Lower lobe of right lung (tissue), 2 donors: ENCODE measurements at regions not wholly inside any gene's neighbourhood (a gene's known extent, or its start where the extent isn't known, plus 50 kb on each side); places are given as distances from the start of the nearest gene placed in this dataset.

Experiments
- ATAC-seq, 2 donors: fragments of 200-7000 bp; cut with Tn5 transposase; one replicate each; pipeline ENCODE4 v1.9.1; 2020 to 2022; ENCODE audit warnings: mild to moderate bottlenecking in 2 of 2, moderate library complexity in 2 of 2
- DNase-seq: peaks from one replicate; pipeline ENCODE4 v3.0.0-alpha.2; 2020
- H3K27ac ChIP-seq: fragments of 200-600 bp; one replicate; pipeline ENCODE4 v1.8.0; 2022
- H3K27me3 ChIP-seq: fragments of 200-600 bp; one replicate; pipeline ENCODE4 v1.8.0; 2022; ENCODE audit warnings: low read depth
- H3K36me3 ChIP-seq: fragments of 200-600 bp; one replicate; pipeline ENCODE4 v1.8.0; 2022; ENCODE audit warnings: mild to moderate bottlenecking
- H3K4me1 ChIP-seq: fragments of 200-600 bp; one replicate; pipeline ENCODE4 v1.8.0; 2022
- H3K4me3 ChIP-seq: fragments of 200-600 bp; one replicate; pipeline ENCODE4 v1.8.0; 2022; ENCODE audit warnings: mild to moderate bottlenecking
- H3K9me3 ChIP-seq: fragments of 200-600 bp; one replicate; pipeline ENCODE4 v1.8.0; 2022
- CTCF ChIP-seq: fragments of 200-600 bp; IDR thresholded peaks from one replicate; pipeline ENCODE4 v1.8.0; 2022; ENCODE audit warnings: antibody characterized with exemption, mild to moderate bottlenecking
- intact Hi-C: fragments of 100-400 bp; cut with DNase I; formaldehyde crosslinking; loops from one replicate; pipeline ENCODE4 v1.11.0; 2022
- donor health status: DM: no; HTN: yes; CAD: no; lungs with severe emphysema.

- no peak for ATAC-seq
- Histone ChIP-seq H3K36me3 (no peaks in the 10 kb centered on the region), H3K9me3 (no peaks in the 10 kb centered on the region), H3K27ac (no peak overlapping the region), H3K4me3 (no peak overlapping the region), H3K4me1 (no peaks in the 10 kb centered on the region), H3K27me3 (no peaks in the 10 kb centered on the region)
- DNase-seq: no peak
- TF ChIP-seq CTCF: no peak
- intact Hi-C loops: no loop called here
Measured at GRCh38 chr12:127750076-127750840, 516.7 kb upstream of the TMEM132C start.

- Histone ChIP-seq H3K27me3 (no peaks in the 10 kb centered on the region), H3K4me1 (no peaks in the 10 kb centered on the region), H3K9me3 (no peaks in the 10 kb centered on the region), H3K27ac (no peak overlapping the region), H3K36me3 (no peaks in the 10 kb centered on the region), H3K4me3 (no peak overlapping the region)
- DNase-seq (no peak), ATAC-seq (no peak)
- intact Hi-C loops: no loop called here
- TF ChIP-seq CTCF: no peak
Measured at GRCh38 chr12:127752802-127753201, 514.2 kb upstream of the TMEM132C start.

GRCh38 chr12:127760357-127760756 is 506.6 kb upstream of the TMEM132C start:
- Histone ChIP-seq H3K27ac (no peak overlapping the region), H3K27me3 (no peaks in the 10 kb centered on the region), H3K36me3 (no peaks in the 10 kb centered on the region), H3K9me3 (no peaks in the 10 kb centered on the region), H3K4me3 (no peak overlapping the region), H3K4me1 (no peaks in the 10 kb centered on the region)
- ATAC-seq (no peak), DNase-seq (no peak)
- intact Hi-C loops: no loop called here
- no peak for TF ChIP-seq CTCF

GRCh38 chr12:127760996-127761395 is 506.0 kb upstream of the TMEM132C start:
- no peak overlapping the region for H3K27ac ChIP-seq

GRCh38 chr12:127761880-127762279 is 505.1 kb upstream of the TMEM132C start:
- no peaks in the 10 kb centered on the region for H3K4me1 ChIP-seq
- no peaks in the 10 kb centered on the region for H3K27me3 ChIP-seq
- no peak for TF ChIP-seq CTCF
- H3K36me3 ChIP-seq: no peaks in the 10 kb centered on the region
- H3K9me3 ChIP-seq: no peaks in the 10 kb centered on the region
- peak; percentile 48 for DNase-seq
- intact Hi-C loops: no loop called here
- no peak overlapping the region for H3K4me3 ChIP-seq
- H3K27ac ChIP-seq: no peak overlapping the region
- ATAC-seq: peak in 1 of 2 donors; percentile 55

More at GRCh38 chr12:127760996-127761395, 506.0 kb upstream of the TMEM132C start:
- Histone ChIP-seq H3K36me3 (no peaks in the 10 kb centered on the region), H3K4me1 (no peaks in the 10 kb centered on the region), H3K4me3 (no peak overlapping the region), H3K9me3 (no peaks in the 10 kb centered on the region), H3K27me3 (no peaks in the 10 kb centered on the region)
- ATAC-seq (no peak), DNase-seq (no peak)
- no peak for TF ChIP-seq CTCF
- intact Hi-C loops: no loop called here
